Activated T-cell treated with anti-CD3 and anti-CD28 coated beads, Interleukin-2, amount 50 U/mL, for 72 hours (primary cell): ENCODE measurements at regions not wholly inside any gene's neighbourhood (a gene's known extent, or its start where the extent isn't known, plus 50 kb on each side); places are given as distances from the start of the nearest gene placed in this dataset.

Source experiments
- ATAC-seq, 2 donors: fragments of 150-1000 bp; cut with Tn5 transposase; replicated peaks in 1 of 2; 2 replicates each; pipeline ENCODE4 v1.10.0; 2021; ENCODE audit warnings: moderate library complexity in 2 of 2, mild to moderate bottlenecking in 1 of 2
- DNase-seq, 2 donors: peaks; one replicate each; pipeline ENCODE4 v3.0.0; 2021 to 2022; ENCODE audit warnings: mixed read lengths in 1 of 2
- H3K27ac Mint-ChIP-seq: one replicate; pipeline ENCODE4 v1.8.0; 2022; ENCODE audit warnings: mild to moderate bottlenecking, moderate library complexity, mixed read lengths
- H3K27me3 Mint-ChIP-seq: one replicate; pipeline ENCODE4 v1.8.0; 2022; ENCODE audit warnings: low read depth, mixed read lengths
- H3K36me3 Mint-ChIP-seq, 2 donors: one replicate each; pipeline ENCODE4 v1.8.0; 2022; ENCODE audit warnings: mixed read lengths in 2 of 2, mild to moderate bottlenecking in 1 of 2; ENCODE audit not compliant: insufficient read depth in 2 of 2
- H3K4me1 Mint-ChIP-seq: one replicate; pipeline ENCODE4 v1.8.0; 2022; ENCODE audit warnings: low read depth, mixed read lengths
- H3K4me3 Mint-ChIP-seq, 2 donors: one replicate each; pipeline ENCODE4 v1.8.0; 2022; ENCODE audit warnings: mild to moderate bottlenecking in 2 of 2, mixed read lengths in 2 of 2, moderate library complexity in 2 of 2
- H3K9me3 Mint-ChIP-seq, 2 donors: one replicate each; pipeline ENCODE4 v1.8.0; 2022; ENCODE audit warnings: mixed read lengths in 2 of 2

DNA sequence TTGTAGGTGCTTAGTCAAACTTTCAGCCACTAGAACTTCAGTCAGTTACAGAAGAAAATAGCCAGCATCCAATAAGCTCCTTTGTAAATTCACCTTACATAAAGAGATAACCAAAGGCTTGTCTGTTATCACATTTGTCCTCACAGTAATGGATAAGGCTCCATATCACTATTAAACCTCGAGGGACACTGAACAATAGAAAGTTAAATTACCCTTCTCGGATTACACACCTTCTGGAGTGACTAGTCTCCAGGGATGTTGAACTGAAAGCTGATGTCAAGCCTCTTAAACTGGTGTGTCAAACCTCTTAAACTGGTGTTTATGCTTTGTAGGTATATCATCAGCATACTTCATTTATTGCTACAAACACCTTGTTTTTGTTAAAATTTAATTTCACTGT lies 639.0 kb downstream of the CENPC start:
- DNase-seq, result no peak
- no peaks in the 10 kb centered on the region for H3K27me3 Mint-ChIP-seq
- peaks cover 2 to 6% of the 10 kb centered on the region in 2 donors for H3K9me3 Mint-ChIP-seq
- H3K36me3 Mint-ChIP-seq, result no peaks in the 10 kb centered on the region
- H3K4me1 Mint-ChIP-seq, result no peaks in the 10 kb centered on the region
- ATAC-seq, result no peak
- H3K4me3 Mint-ChIP-seq, result no peak overlapping the region
- H3K27ac Mint-ChIP-seq, result no peak overlapping the region

DNA sequence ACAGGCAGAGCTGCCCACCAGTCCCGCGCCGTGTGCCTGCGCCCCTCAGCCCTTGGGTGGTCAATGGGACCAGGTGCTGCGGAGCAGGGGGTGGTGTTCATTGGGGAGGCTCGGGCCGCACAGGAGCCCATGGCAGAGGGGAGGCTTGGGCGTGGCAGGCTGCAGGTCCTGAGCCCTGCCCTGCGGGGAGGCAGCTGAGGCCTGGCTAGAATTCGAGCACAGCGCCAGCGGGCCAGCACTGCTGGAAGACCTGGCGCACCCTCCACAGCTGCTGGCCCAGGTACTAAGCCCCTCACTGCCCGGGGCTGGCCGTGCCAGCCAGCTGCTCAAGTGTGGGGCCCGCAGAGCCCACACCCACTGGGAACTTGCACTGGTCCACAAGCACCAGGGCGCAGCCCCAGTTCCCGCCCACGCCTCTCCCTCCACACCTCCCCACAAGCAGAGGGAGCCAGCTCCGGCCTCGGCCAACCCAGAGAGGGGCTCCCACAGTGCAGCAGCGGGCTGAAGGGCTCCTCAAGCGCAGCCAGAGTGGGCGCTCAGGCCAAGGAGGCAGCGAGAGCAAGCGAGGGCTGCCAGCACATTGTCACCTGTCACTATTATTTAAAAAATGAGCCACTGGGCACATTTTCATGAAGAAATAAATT lies 645.8 kb downstream of the CENPC start:
- ATAC-seq, result no peak
- H3K27me3 Mint-ChIP-seq, result no peaks in the 10 kb centered on the region
- no peak overlapping the region for H3K4me3 Mint-ChIP-seq
- peaks cover 0 to 5% of the 10 kb centered on the region in 2 donors for H3K9me3 Mint-ChIP-seq
- no peaks in the 10 kb centered on the region for H3K36me3 Mint-ChIP-seq
- H3K4me1 Mint-ChIP-seq, result no peaks in the 10 kb centered on the region
- no peak overlapping the region for H3K27ac Mint-ChIP-seq
- DNase-seq, result no peak

DNA sequence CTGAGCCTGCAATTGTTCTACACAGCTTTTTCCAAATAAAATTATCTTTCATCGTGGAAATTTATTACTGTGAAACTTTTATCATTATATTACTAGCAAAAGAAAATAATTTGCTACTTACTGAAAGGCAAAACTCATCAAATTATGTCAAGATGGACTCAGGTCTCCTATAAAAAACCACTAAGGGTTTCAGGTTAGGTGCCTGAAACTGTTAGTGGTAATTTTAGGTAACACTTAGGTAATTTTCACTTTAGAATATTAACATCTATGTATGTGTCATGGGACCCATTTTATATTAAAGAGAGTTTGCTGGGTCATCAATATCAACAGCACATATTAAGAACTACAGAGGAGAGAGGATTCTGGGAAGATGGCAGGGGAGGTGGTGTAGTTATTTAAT lies 651.5 kb downstream of the CENPC start:
- no peaks in the 10 kb centered on the region for H3K36me3 Mint-ChIP-seq
- no peaks in the 10 kb centered on the region for H3K4me1 Mint-ChIP-seq
- no peak overlapping the region for H3K4me3 Mint-ChIP-seq

DNA sequence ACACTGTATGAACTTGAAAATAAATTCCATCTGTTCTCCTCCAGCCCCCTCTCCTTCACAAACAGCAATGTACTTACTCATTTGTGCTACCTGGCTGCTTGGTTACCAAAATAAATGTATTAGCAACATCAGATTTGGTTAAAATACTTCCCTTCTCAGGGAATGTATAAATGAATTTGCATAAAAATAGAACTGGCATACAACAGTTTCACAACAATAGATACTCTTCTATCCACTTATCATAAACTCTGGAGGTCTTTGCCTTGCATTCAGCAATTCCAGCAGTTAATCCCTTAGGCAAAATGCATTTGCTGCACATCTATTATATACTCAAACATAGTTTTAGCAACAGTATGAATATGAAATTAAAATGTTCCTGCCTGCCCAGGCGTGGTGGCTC lies 658.2 kb downstream of the CENPC start:
- Mint-ChIP-seq H3K4me3 (no peak overlapping the region), H3K36me3 (no peaks in the 10 kb centered on the region), H3K4me1 (no peaks in the 10 kb centered on the region), H3K9me3 (peaks cover 6 to 16% of the 10 kb centered on the region in 2 donors), H3K27ac (no peak overlapping the region), H3K27me3 (no peaks in the 10 kb centered on the region)
- ATAC-seq, result no peak
- no peak for DNase-seq

More for the DNA sequence above, 651.5 kb downstream of the CENPC start:
- no peak overlapping the region for H3K27ac Mint-ChIP-seq
- peaks cover 5 to 12% of the 10 kb centered on the region in 2 donors for H3K9me3 Mint-ChIP-seq
- no peaks in the 10 kb centered on the region for H3K27me3 Mint-ChIP-seq
- ATAC-seq (no peak), DNase-seq (no peak)

DNA sequence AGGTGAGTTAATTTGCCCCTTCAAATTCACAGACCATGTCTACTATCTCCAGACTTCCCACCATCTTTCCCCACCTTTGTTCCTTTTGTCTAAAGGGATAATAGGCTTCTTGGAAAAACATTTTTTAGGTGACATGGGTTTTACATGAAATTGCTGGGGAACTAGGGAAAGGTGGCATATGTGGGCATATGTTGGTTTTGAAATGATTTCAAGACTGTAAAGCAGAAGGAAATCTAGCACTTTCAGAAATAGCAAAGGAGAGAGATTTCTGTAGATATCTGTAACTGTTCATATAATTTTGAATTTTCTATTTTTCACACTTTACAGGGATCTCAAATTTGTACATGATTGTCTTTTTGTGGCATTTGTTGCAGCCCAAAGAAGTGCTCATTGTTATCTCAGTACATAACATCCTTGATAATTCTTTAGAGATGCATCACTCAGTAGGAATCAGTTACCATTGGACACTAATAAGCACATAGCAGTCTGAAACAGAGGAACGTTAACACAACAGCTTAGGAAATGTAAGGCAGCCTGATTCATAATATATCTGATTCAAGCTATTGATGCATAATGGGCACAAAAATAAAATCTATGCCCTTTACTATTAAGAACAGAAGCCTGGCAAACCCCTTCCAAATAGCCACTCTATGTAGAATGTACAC lies 659.7 kb downstream of the CENPC start:
- H3K4me3 Mint-ChIP-seq, result no peak overlapping the region
- H3K27ac Mint-ChIP-seq, result no peak overlapping the region
- ATAC-seq (no peak), DNase-seq (no peak)
- H3K4me1 Mint-ChIP-seq, result no peaks in the 10 kb centered on the region
- H3K27me3 Mint-ChIP-seq, result no peaks in the 10 kb centered on the region
- peaks cover 9 to 13% of the 10 kb centered on the region in 2 donors for H3K9me3 Mint-ChIP-seq
- H3K36me3 Mint-ChIP-seq, result no peaks in the 10 kb centered on the region

DNA sequence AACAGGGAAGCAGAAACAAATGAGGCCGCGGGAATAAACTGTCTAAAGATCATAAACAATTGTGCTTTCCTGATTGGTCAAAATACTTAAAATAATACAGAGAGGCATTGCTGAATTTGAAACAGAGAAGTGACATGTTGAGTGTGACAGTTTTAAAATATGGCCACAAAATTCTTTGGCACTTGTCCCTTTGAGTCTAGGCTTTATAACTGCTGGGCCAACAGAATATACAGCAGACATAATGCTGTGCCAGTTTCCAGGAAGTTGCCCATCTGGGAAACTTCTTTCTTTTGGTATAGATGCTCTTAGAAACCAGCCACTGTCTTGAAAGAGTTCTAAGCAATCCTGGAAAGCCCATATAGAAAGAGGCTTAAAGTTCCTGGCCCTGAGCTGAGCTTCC lies 668.4 kb downstream of the CENPC start:
- no peak overlapping the region for H3K27ac Mint-ChIP-seq
- H3K27me3 Mint-ChIP-seq, result no peaks in the 10 kb centered on the region
- no peaks in the 10 kb centered on the region for H3K36me3 Mint-ChIP-seq
- H3K9me3 Mint-ChIP-seq, result peaks cover 6 to 8% of the 10 kb centered on the region in 2 donors
- DNase-seq (no peak), ATAC-seq (no peak)
- no peak overlapping the region for H3K4me3 Mint-ChIP-seq
- no peaks in the 10 kb centered on the region for H3K4me1 Mint-ChIP-seq

DNA sequence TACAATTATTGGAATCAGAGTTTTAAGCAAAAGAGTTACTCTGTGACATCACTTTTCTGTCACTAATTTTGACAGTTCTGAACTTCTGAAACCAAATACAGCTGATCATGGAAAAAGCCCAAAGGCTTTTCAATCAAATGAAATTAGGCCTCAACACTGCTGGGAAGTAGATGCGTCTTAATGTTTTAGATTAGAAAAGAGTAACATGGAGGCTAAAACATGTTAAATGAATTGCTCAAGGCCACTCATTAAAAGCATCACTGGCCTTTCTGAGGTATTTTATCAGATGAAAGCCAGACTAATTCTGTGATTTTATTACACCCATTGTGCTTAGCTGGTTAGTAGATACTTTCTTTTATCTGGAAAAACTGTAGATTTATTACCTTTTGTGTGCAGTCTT lies 672.6 kb downstream of the CENPC start:
- Mint-ChIP-seq H3K27ac (no peak overlapping the region), H3K4me3 (no peak overlapping the region), H3K4me1 (no peaks in the 10 kb centered on the region), H3K36me3 (no peaks in the 10 kb centered on the region), H3K9me3 (peaks cover 0 to 7% of the 10 kb centered on the region in 2 donors), H3K27me3 (no peaks in the 10 kb centered on the region)
- ATAC-seq (no peak), DNase-seq (no peak)

DNA sequence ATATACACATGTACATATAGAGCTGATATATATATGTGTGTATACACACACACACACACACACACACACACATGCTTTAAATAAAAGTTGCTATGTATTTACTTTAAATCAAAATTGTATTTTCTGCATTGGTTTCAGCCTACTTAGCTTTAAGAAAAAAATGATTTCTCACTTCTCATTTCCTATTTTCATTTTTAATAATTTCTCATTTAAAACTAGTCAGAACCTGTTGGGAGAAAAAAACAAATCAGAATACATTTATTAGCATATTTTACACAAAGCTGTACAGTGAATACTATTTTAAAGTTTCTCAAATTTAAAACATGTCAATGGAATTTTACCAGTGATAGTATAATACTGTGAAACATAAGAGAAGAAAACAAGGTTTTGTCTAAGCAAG lies 681.8 kb downstream of the CENPC start:
- DNase-seq (no peak), ATAC-seq (no peak)
- no peak overlapping the region for H3K4me3 Mint-ChIP-seq
- no peaks in the 10 kb centered on the region for H3K36me3 Mint-ChIP-seq
- no peaks in the 10 kb centered on the region for H3K27me3 Mint-ChIP-seq
- no peak overlapping the region for H3K27ac Mint-ChIP-seq
- no peaks in the 10 kb centered on the region for H3K4me1 Mint-ChIP-seq
- H3K9me3 Mint-ChIP-seq, result peaks cover 0 to 4% of the 10 kb centered on the region in 2 donors

DNA sequence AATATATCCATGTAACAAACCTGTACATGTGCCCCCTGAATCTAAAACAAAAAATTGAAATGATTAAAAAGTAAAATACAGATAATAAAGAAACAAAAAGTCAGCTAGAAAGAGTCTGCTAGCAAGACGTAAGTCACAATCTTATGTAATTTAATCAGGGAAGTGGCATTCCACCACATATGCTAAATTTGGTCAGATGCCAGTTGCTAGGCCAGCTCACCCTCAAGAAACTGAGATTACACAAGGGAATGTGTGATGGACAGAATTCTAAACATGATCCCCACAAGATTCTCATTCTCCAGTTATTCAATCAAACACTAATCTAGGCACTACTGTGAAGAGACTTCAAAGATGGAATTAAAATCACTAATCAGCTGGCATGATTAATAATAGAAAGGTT lies 689.3 kb downstream of the CENPC start:
- ATAC-seq (no peak), DNase-seq (no peak)
- Mint-ChIP-seq H3K4me1 (no peaks in the 10 kb centered on the region), H3K36me3 (no peaks in the 10 kb centered on the region), H3K9me3 (peaks cover under 1 to 1% of the 10 kb centered on the region in 2 donors), H3K27me3 (no peaks in the 10 kb centered on the region), H3K27ac (no peak overlapping the region), H3K4me3 (no peak overlapping the region)

DNA sequence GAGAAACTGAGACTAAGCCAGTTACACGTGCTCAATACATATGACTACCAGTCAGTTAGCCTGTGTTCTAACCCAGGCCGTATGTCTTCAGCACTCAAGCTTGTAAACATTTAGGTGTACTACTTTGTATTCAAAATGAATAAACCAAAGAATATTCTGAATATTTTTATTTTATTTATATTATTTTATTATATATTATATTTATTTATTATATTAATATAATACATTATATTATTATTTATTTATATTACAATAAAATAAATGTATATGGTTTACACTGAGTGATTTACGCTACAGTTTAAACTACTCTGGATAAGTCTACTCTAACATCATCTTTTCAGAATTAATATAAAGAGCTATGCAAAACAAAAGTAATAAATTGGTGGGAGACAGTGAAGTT lies 691.5 kb downstream of the CENPC start:
- peaks cover 1 to 4% of the 10 kb centered on the region in 2 donors for H3K9me3 Mint-ChIP-seq
- H3K36me3 Mint-ChIP-seq, result no peaks in the 10 kb centered on the region
- DNase-seq, result no peak
- H3K27ac Mint-ChIP-seq, result no peak overlapping the region
- H3K4me3 Mint-ChIP-seq, result no peak overlapping the region
- no peaks in the 10 kb centered on the region for H3K4me1 Mint-ChIP-seq
- ATAC-seq, result no peak
- H3K27me3 Mint-ChIP-seq, result no peaks in the 10 kb centered on the region

DNA sequence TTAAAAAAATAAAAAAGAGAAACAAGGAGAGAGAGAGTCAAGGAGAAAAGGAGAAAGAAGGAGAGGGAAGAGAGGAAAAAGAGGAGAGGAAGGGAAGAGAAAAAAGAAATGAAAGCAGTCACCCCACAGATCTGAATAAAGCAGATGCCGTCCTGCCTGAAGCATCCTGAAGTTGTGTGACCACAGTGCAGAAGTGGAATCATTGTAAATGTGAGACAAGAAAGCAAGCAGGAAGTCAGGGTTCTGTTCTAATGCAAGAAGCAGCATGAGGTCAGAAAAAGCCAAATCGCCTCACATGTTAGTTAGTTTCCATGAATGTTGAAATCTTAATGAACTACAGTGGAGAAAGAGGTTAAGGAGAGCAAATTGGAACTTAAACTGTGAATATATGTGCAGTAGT lies 692.5 kb downstream of the CENPC start:
- no peak for ATAC-seq
- Mint-ChIP-seq H3K36me3 (no peaks in the 10 kb centered on the region), H3K9me3 (peaks cover 1 to 4% of the 10 kb centered on the region in 2 donors), H3K27ac (no peak overlapping the region), H3K4me3 (no peak overlapping the region), H3K27me3 (no peaks in the 10 kb centered on the region), H3K4me1 (no peaks in the 10 kb centered on the region)
- DNase-seq, result no peak

DNA sequence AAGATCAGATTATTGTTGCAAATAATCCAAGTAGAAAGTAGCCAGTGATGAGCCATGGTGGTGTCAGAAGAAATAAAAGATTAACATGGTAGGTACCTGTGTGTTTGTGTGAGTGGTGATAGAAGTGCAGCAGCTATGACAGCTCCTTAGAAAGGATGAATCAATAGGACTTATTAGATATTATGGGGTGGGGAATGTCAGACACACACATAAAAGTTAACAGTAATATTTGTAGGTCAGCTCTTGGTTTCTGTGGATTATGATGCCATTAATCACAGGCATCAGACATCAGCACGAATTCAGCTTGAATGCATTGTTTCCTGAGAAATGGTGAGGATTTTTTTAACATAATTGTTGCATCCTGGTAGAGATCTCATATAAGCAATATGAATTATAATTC lies 695.7 kb downstream of the CENPC start:
- Mint-ChIP-seq H3K36me3 (no peaks in the 10 kb centered on the region), H3K9me3 (peaks cover 1 to 6% of the 10 kb centered on the region in 2 donors), H3K4me3 (no peak overlapping the region), H3K4me1 (no peaks in the 10 kb centered on the region), H3K27ac (no peak overlapping the region), H3K27me3 (no peaks in the 10 kb centered on the region)
- ATAC-seq (no peak), DNase-seq (no peak)

DNA sequence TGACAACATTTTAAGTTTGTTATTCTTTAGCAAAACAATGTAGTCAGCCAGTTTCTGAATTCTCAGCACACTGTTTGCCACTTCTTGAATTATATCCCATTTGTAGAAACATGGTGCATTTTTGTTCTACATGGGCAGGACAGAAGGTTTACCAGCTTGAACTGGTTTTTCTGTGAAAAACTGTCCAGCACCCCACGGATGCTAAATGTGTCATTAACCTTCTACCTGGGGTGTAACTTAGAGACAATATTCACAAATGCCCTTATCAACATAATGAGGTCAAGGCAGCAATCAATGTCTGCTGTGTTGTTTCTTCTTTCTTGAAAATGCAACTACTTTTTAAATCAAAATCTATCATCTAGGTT lies 702.6 kb downstream of the CENPC start:
- DNase-seq (no peak), ATAC-seq (no peak)
- H3K27me3 Mint-ChIP-seq, result no peaks in the 10 kb centered on the region
- H3K4me3 Mint-ChIP-seq, result no peak overlapping the region
- H3K9me3 Mint-ChIP-seq, result peaks cover 7% of the 10 kb centered on the region in 2 donors
- H3K4me1 Mint-ChIP-seq, result no peaks in the 10 kb centered on the region
- H3K36me3 Mint-ChIP-seq, result no peaks in the 10 kb centered on the region
- H3K27ac Mint-ChIP-seq, result no peak overlapping the region
